SKM-1 (cell line): ENCODE measurements at regions not wholly inside any gene's neighbourhood (a gene's known extent, or its start where the extent isn't known, plus 50 kb on each side); places are given as distances from the start of the nearest gene placed in this dataset.

Source experiments
- DNase-seq: peaks from one replicate; lab custom pipeline; 2025; ENCODE audit not compliant: unreplicated experiment; lab: John Stamatoyannopoulos, UW

DNA sequence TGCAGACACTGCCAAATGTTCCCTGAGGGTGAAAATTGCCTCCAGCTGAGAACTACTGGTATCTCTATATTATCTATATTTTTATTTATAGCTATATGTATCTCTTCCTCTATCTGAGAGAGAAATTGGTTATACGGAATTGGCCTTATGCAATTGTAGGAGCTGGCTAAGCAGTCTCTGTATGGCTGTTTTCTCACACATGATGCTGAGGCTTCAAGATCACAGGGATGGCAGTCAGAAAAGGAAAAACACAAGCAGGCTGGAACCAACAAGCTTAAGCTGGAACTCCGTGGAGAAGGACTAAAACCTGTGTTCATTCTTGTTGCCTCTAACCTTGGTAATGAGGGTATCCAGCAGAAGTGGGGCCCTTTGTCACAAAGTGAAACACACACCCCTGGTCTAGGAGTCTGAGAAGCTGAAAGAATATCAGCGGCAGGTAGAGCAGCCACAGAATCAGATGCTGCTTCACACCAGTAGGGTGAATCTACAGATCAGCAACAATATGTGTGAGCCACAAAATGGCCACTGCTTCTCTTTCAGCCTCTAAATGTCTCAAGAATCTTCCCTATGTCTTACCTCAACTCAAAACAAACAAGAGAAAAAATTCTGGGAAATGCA lies 166.5 kb upstream of the PPP1R2C start:
- DNase-seq: no peak

DNA sequence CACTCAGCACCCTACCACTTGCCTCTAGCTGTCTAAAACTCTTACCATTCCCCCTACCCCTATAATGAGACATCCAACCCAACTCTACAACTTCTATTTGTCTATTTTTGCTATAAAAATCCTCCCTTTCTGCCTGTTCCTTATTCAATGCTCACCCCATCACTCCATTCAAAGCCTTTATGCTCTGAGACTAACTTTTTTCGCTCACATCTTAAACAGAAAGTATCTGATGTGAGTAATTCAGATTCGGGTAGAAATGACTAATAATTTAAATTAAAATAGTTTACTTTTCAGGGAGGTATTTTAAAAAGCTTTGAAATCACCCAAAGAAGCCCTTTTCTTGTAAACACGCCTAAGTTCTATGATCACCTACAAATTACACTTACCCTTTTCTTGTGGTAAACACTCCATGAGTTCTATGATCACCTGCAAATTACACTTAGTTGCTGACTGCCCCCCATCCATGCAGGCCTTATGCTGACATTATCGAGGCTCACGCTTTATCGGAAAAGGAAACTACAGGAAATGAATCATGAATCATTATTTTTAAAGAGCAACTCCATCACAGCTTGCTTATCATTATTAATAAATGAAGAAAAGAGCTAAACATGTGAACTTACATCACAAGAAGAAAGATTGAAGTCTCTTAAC lies 168.7 kb upstream of the PPP1R2C start:
- no peak for DNase-seq

DNA sequence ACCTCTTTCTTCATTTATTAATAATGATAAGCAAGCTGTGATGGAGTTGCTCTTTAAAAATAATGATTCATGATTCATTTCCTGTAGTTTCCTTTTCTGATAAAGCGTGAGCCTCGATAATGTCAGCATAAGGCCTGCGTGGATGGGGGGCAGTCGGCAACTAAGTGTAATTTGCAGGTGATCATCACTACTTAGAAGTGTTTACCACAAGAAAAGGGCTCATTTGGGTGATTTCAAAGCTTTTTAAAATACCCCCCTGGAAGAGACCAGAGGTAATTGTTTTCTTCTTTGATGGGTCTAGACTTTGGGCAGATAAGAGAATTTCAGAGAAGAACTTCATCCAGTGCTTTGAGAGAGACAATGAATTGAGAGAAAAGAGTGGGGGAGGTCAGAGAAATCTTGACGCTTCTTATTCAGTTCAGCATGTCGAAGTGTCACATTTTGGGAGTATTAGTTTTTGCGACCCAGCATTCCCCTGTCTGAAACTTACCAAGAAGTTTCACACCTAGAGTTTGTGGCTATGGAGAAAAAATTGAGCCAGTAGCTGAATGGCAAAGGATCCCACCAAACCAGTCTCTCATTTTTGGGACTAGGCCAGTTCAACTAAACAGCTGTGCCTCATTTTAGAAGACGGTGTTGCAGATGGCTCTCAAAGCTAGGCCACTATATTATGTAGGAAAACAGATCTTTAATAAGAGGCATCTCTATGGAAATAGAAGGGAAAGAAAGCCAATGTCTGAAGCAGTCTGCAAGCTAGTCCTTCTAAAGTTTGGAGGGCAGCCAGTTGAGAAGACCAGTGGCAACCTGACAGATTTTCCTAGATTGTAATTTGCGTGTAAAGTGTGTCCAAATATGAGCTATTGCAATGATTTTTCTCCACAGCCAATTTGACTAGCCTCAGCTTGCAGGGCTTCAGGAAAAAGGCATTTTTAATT lies 171.0 kb upstream of the PPP1R2C start:
- DNase-seq: no peak

DNA sequence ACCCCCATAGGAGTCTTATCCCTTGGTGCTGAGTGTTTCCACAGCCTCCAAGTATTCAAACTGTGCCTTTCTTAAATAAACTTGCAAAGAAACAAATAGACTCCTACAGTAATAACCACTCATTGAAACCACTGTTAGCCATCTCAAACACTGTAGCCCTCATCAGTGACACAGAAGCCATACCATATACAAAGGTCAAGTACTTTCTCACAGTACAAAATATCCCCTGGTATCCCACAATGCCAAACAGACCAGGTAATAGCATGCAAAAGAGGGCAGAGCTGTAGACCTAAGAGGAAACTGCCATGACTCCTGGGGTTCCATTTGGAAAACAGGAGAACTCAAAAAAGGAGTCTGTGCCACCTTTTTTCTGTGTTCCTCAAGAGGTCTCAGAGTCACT lies 173.8 kb upstream of the PPP1R2C start:
- DNase-seq: no peak

DNA sequence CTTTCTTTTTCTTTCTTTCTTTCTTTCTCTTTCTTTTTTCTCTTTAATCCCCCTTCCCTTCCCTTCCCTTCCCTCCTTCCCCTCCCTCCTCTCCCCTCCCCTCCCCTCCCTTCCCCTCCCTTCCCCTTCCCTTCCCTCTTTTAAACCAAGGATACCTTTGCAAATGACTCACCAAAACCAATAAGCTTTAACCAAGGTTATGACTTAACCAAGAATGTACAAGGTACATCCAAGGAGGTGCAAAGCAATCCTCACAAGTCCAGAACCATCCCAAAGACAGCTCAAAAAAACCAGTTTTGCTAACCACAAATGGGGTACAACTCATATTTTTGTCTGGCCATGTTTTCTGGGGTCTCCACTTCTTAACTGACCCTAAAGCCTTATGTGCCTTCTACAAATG lies 174.7 kb upstream of the PPP1R2C start:
- DNase-seq: no peak

DNA sequence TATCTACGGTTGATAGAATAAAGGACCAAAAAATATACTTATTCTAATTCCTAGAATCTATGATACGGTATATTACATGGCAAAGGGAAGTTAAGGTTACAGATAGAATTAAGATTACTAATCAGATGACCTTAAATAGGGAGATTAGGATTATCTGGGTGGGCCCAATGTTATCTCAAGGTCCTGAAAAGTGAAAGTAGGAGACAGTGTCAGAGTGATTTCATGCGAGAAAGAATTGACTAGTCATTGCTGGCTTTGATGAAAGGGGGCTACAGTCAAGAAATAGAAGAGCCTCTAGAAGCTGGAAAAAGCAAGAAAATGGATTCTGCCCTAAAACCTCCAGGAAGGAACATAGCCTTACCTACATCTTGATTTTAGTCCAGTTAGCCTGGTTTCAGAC lies 176.9 kb upstream of the PPP1R2C start:
- no peak for DNase-seq

DNA sequence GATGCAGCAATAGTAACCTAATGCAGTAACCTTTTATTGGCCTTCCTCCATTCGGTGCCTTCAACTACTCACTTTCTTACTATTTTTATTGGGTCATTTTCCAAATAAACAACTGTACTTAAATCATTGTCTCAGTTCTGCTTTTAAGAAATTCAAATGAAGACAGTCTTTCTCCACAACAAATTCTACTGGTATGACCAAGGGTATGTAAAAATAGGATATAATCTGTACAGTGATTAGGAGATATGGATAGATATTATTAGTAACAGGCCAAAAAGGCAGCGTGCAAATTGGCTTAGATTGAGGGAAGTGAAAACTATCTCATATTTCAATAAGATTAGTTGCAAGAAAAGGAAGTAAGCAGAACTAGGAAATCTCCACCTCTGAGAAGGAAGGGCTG lies 177.4 kb upstream of the PPP1R2C start:
- DNase-seq: peak; percentile 7

DNA sequence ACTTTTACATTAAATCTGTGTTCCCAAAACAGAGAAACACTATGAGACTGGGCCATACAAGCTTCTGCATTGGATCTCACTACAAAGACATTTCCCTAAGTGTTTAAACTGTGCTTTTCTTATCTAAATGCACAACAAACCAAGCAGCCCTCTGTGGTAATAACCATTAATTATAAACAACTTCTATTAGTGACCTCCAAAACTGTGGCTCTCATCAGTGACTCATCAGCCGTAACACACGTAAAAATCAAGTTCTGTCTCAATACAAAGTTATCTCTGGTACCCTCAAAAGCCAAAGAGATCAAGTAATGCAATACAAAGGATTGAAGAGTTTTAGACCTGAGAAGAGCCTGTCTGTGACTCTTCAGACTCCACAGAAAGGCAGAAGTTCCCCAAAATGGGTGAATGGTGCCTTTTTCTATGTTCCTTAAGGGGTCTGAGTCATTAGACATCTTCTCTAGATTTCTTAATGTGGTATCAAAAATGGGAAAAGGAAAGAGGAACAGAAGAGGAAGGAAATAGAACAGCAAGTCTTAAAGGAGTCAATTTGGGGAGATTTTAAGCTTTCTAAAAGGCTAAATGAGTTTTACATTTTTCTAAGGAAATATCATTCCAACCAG lies 189.8 kb upstream of the PPP1R2C start:
- DNase-seq: peak; percentile 4

DNA sequence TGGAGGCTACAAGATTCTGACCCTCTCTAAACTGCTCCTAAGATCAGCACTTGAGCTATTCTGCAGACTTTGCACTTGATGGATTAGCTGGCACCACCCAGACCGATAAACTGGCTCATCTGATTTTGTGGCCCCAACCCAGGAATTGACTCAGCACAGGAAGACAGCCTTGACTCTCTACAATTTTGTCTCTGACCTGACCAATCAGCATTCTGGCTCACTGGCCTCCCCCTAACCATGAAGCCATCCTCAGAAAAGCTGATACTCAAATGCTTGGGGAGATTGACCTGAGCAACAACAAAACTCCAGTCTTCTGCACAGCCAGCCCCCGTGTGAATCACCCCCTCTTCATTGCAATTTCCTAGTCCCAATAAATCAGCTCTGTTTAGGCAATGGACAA lies 195.4 kb upstream of the PPP1R2C start:
- DNase-seq: no peak

DNA sequence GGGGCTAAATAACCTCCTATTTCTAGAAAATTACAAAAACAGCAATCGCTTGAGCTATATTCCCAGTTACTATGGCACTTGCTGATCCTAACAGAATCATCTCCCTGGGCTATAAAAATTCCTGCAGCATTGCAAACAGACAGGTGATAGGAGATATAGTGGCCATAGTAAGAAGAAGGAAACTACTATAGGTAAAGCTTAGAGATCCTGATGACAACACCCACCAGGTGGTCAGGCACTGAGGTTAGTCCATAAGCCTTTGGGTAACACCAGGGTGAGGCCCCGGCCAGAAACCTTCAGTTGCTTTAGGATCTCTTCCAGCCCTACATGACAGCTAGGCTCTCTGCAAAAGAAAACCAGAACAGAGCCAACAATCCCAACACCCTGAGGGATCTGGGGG lies 197.9 kb upstream of the PPP1R2C start:
- no peak for DNase-seq

DNA sequence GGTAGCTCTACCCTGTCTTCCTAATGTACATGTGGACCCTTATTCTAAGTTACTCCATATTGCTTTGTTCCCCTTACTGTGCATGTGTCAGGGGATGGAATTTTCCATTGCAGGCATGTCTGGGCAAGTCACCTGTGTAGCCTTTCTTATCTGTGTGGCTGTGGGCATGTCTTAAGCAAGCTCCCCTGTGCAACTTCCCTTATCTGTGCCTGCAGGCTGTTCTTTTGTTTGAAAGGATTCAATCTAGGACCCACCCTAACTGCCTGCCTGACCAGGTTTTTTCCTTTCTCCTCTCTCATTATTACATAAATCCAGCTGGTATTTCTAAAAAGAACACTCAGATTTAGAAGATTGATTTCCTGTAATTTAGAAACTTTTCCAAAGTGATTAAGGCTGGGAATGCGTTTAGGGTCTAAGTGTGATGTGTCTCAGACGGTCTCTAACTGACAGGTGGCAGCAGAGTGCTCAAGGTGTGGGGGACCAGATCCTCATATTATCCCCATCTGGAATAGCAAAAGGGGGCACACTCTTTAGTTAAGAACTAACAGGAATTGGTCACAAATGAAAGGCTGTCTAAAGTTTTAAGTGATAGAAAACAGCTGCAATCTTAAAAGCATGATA lies 198.9 kb upstream of the PPP1R2C start:
- DNase-seq: peak; percentile 19

DNA sequence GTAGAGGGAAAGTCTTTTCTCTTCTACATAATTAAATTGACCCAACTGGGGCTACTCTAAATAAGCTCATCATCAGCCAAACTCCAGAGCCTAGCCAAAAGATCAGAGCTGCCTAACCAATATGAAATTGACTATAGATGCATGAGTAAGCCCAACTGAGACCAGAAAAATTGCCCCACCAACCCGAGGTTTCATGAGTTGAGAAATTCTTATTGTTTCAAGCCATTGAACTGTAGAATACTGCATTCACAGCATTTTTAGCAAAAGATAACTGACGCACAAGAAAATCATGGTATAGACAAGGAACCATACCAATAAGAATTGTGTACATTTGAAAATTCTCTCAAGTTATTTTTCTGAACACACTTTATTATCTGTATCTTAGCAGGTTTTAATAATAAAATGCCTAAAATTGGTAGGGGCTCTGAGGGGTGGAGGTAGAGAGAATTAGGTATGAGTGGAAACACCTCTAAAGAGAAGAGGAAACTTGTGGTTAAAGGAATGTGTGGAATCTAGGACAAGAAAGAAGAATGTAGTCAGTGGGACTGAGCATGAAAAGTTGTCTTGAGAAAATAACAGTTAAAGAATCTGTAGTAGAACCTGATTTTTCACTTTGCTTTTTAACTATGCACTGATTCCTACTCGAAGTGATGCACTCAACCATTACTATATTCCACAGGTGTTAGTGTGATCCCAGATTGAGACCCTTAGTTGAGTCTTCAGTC lies 200.9 kb upstream of the PPP1R2C start:
- DNase-seq: no peak

DNA sequence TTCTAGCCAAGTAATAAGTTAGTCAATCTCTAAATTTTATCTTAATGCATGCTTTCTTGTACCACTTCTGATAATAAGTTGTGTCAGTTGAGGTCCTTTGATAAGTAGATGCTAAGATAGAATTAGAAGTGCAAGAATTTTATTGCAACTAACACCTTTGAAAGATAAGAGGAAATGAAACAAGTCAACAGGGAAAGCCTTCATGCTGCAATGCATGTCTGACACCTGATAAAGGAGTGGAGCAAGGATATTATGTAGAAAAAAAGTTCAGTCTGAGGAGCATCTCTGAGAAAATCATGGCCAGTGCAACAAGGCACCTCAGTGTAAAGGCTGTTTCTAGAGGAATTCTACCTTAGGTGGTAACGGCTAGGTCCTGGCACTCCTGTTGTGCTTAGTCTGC lies 210.7 kb upstream of the PPP1R2C start:
- DNase-seq: no peak

DNA sequence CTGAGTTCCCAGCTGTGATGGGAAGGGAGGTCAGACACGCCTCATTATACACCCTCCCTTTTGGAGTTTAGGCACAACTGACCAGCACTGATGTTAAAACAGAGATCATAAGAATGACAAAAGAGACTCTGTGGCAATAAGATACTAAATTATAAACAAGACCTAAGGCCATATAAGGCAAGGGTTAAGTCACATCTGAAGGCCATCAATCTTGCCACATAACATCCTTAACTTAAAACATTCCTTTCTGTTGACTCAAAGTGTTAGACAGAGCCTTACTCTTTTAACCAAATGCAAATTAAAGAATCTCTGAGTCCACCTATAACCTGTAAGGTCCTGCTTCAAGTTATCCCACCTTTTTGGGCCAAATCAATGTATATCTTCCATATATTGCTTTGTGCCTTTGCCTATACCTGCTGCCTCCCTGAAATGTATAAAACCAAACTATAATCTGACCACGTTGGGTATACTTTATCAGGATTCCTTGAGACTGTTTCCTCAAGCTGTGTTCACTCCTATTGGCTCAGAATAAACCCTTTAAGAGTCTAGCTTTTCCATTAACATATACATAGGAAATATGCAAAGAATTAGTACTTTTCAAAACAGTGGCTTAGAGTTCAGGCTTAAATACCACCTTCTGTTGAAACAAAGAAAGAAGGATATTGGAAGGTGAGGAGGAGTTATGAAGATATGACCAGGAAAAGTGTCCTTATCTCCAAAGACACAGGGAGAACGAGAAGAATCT lies 214.4 kb upstream of the PPP1R2C start:
- no peak for DNase-seq

DNA sequence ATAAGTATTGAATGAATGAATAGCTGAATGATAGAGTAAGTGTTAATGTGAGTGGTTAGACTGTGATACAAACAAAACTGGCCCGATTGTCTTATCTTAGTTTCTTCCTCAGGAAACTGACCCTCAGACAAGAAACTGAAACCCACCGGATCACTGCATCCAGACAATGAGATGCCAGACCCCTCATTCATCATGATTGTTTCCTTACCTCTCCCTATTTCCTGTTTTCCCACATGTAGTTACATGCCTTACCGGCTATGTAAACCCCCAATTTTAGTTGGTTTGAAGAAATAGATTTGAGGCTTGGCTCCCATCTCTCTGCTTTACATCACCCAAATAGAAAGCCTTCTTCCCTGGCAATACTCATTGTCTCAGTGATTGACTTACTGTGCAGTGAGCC lies 218.9 kb upstream of the PPP1R2C start:
- no peak for DNase-seq

DNA sequence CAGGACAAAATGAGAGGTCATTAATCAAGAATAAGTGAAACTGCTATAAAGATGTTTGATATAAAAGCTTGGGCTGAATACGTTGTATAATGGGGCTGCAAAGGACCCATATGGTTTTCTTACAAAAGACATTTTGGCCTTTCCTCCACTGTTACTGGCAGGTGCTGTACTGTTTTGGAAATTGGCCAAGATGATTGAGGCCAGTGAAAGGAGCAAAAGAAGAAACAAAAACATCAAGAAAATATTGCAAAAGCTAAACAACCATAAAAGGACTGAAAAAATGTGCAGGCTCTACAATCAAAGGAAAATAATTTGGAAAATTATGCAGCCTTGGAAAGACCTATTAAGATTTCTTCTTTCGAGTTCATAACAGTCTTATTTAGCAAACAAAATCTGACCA lies 222.2 kb upstream of the PPP1R2C start:
- no peak for DNase-seq

DNA sequence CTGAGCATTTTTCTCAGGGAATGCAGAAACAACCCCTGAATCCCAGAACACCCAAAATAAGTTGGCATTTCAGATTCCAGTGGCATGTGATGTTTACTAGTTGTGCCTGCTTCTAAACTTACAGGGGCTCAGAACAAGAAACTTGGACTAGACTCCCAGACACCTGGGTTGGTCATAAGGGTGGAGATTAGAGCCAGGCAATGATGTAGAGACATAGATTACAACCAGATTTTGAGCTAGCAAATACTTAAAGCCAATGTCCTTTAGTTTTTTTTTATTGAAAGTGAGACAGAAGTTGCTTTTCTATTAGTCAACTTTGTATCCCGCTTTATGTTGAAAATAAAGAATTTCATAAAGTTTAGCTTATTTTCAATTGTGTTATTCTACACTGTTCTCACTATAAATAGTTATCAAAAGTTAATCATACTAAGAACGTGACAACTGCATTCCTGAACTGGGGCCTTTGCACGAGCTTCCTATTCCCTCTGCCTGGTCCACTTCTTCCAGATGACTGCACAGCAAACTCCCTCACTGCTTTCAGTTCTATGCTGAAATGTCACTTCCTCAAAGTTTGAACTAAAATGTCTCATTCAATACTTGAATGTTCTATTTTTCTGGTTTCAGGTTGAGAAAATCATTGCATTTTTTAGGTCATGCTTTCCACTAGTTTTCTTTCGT lies 224.7 kb upstream of the PPP1R2C start:
- peak; percentile 23 for DNase-seq

DNA sequence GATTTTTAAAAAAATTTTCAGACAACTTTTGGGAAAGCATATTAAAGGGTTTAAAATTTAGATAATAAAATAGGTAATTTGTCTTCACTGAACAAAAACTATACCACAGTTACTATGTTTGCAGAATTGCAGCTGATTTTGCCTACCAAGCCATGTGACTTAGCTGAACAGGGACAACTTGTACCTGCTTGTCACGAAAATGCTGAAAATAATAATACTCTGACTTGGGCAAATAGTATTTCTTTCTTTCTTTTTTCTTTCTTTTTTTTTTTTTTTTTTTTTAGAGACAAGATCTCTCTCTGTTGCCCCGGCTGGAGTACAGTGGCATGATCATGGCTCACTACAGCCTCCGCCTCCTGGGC lies 225.2 kb upstream of the PPP1R2C start:
- DNase-seq: no peak

DNA sequence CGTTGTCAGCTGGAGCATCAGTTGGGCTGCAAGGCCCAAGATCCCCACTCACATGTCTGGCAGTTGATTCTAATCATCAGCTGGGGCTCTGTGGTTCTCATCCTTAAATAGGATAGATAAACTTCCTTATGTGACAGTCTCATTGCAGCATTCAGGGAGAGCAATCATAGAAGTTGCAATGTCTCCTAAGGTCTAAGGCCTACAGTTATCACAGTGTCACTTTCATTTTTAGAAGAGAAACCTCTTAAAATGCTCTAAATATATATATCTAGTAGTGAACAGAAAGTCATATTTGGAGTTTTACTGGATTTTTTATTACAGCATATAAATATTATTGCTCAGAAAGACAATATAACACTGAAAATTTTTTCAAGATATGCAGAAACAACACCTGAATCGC lies 226.0 kb upstream of the PPP1R2C start:
- no peak for DNase-seq
